K562 (cell line): ENCODE measurements at regions not wholly inside any gene's neighbourhood (a gene's known extent, or its start where the extent isn't known, plus 50 kb on each side); places are given as distances from the start of the nearest gene placed in this dataset.

Experiments
- ATAC-seq: fragments of 200-7000 bp; cut with Tn5 transposase; 3 replicates; pipeline ENCODE4 v1.9.1; 2020; ENCODE audit warnings: moderate library complexity
- BruUV-seq: library from RNA; stranded (reverse); fragments of 400-500 nt; replicated peaks from 2 replicates; lab custom pipeline; 2021; lab: Mats Ljungman, UMichigan
- CTCF ChIA-PET: fragments of 300-600 bp; formaldehyde crosslinking; extraction: SDS; loops from one replicate; lab custom pipeline; 2021; ENCODE audit warnings: low intra/inter-chr PET ratio; lab: Yijun Ruan, JAX
- POLR2A ChIA-PET: fragments of 300-600, 350-650 bp; sonication (Branson Sonifier 250); formaldehyde crosslinking; extraction: SDS; loops from one replicate; lab custom pipeline; 2021; ENCODE audit warnings: antibody characterized with exemption, inconsistent platforms; lab: Yijun Ruan, JAX
- DNase-seq, 4 experiments: peaks; one replicate each; pipeline versions ENCODE4 v3.0.0 to v3.0.0-alpha.2; 2011 to 2018; ENCODE audit warnings: low spot score in 3 of 4, mixed read lengths in 3 of 4; ENCODE audit errors: extremely low read depth in 1 of 4
- FAIRE-seq: peaks from 2 replicates; lab custom pipeline; 2011; peaks lifted over from hg19 to GRCh38; lab: Jason Lieb, UNC
- H2AFZ ChIP-seq: 2 replicates; pipeline ENCODE4 v1.6.0; 2011; ENCODE audit warnings: low read depth, low read length, control low read depth, inconsistent platforms
- H3K27ac ChIP-seq: fragments of 200-600 bp; 3 replicates; pipeline ENCODE4 v1.8.0; 2011; ENCODE audit warnings: low read depth, mild to moderate bottlenecking, control low read depth, inconsistent platforms, low read length, moderate library complexity, mixed read lengths; ENCODE audit errors: extremely low read depth
- H3K27me3 ChIP-seq, 2 experiments: fragments of 300-600 bp in 1 of 2; 2 replicates in 1 of 2; 3 replicates in 1 of 2; pipeline versions ENCODE4 v1.6.0 to v1.8.0; 2011; ENCODE audit warnings: inconsistent platforms in 2 of 2, low read length in 2 of 2, mild to moderate bottlenecking in 1 of 2, mixed read lengths in 1 of 2, moderate library complexity in 1 of 2; ENCODE audit not compliant: control insufficient read depth in 2 of 2, insufficient read depth in 2 of 2
- H3K36me3 ChIP-seq: fragments of 300-600 bp; 3 replicates; pipeline ENCODE4 v1.8.0; 2011; ENCODE audit warnings: mild to moderate bottlenecking, low read length, inconsistent platforms; ENCODE audit not compliant: control insufficient read depth, insufficient read depth
- H3K4me1 ChIP-seq, 2 experiments: fragments of 200-600 bp in 1 of 2; replicated peaks in 1 of 2; 2 replicates in 1 of 2; 3 replicates in 1 of 2; pipeline versions ENCODE4 v1.5.1 to v1.8.0; 2011; ENCODE audit warnings: inconsistent platforms in 2 of 2, low read length in 2 of 2, mild to moderate bottlenecking in 1 of 2, mixed read lengths in 1 of 2, moderate library complexity in 1 of 2; ENCODE audit not compliant: control insufficient read depth in 2 of 2, insufficient read depth in 2 of 2
- H3K4me2 ChIP-seq: 2 replicates; pipeline ENCODE4 v1.6.1; 2011; ENCODE audit warnings: low read length, control low read depth, inconsistent platforms, mixed read lengths; ENCODE audit not compliant: insufficient read depth
- H3K4me3 ChIP-seq: fragments of 200-600 bp; sonication (generic), shearing (Covaris generic); 2 replicates; pipeline ENCODE4 v1.5.1; 2016; ENCODE audit warnings: control low read depth, inconsistent platforms
- H3K79me2 ChIP-seq: fragments of 200-600 bp; 3 replicates; pipeline ENCODE4 v1.8.0; 2011; ENCODE audit warnings: low read length, inconsistent platforms; ENCODE audit not compliant: control insufficient read depth, insufficient read depth
- H3K9ac ChIP-seq, 2 experiments: 2 replicates each; pipeline versions ENCODE4 v1.6.0 to v1.6.1; 2011; ENCODE audit warnings: low read depth in 2 of 2, low read length in 2 of 2, control low read depth in 1 of 2, inconsistent platforms in 1 of 2, mild to moderate bottlenecking in 1 of 2, mixed read lengths in 1 of 2; ENCODE audit not compliant: insufficient read depth in 1 of 2
- H3K9me1 ChIP-seq: one replicate; pipeline ENCODE4 v1.6.0; 2011; ENCODE audit warnings: inconsistent platforms, mild to moderate bottlenecking, low read length, moderate library complexity; ENCODE audit not compliant: control insufficient read depth, insufficient read depth
- H3K9me3 ChIP-seq: replicated peaks from 2 replicates; pipeline ENCODE4 v1.5.1; 2011; ENCODE audit warnings: low read depth, low read length, inconsistent platforms; ENCODE audit not compliant: control insufficient read depth, insufficient read depth
- H4K20me1 ChIP-seq: replicated peaks from 2 replicates; pipeline ENCODE4 v1.6.1; 2011; ENCODE audit warnings: low read length, inconsistent platforms, mixed read lengths; ENCODE audit not compliant: control insufficient read depth, insufficient read depth
- ARNT ChIP-seq, 2 experiments: fragments of 450-650 bp; IDR thresholded peaks; 2 replicates each; pipeline ENCODE4 v1.6.1; 2016; ENCODE audit warnings: mild to moderate bottlenecking in 1 of 2
- BRD4 ChIP-seq: fragments of 200-600 bp; sonication (generic); IDR thresholded peaks from 2 replicates; pipeline ENCODE4 v1.6.1; 2017; ENCODE audit warnings: inconsistent platforms
- CCAR2 ChIP-seq: fragments of 200-400 bp; formaldehyde crosslinking; IDR thresholded peaks from 2 replicates; pipeline ENCODE4 v1.6.1; 2017; ENCODE audit warnings: mild to moderate bottlenecking, low read depth, low read length
- CREBBP ChIP-seq: IDR thresholded peaks from one replicate; pipeline ENCODE4 v1.6.1; 2012; ENCODE audit warnings: low read depth, mild to moderate bottlenecking, control low read depth, inconsistent platforms, low read length
- ELF2 ChIP-seq: fragments of 250-450 bp; sonication (Bioruptor Pico); IDR thresholded peaks from 2 replicates; pipeline ENCODE4 v1.5.0; 2021; ENCODE audit warnings: mild to moderate bottlenecking
- HMGN3 ChIP-seq: IDR thresholded peaks from 2 replicates; pipeline ENCODE4 v1.6.1; 2011; ENCODE audit warnings: borderline replicate concordance, low read depth, mild to moderate bottlenecking, mixed read lengths, low read length; ENCODE audit not compliant: insufficient read length; ENCODE audit errors: extremely low read depth
- JUN ChIP-seq, 2 experiments: sonication (generic) in 1 of 2; formaldehyde crosslinking in 1 of 2; IDR thresholded peaks; 2 replicates each; pipeline versions ENCODE4 v1.6.1 to v1.8.0; 2012 to 2022; ENCODE audit warnings: borderline replicate concordance in 2 of 2, mild to moderate bottlenecking in 2 of 2, improper control_type of control experiment in 1 of 2, low read depth in 1 of 2, low read length in 1 of 2, missing genetic modification reagents in 1 of 2
- OTX1 ChIP-seq: fragments of 450-650 bp; formaldehyde crosslinking; IDR thresholded peaks from 2 replicates; pipeline ENCODE4 v1.4.0; 2022; ENCODE audit warnings: mild to moderate bottlenecking
- PHB2 ChIP-seq: fragments of 450-650 bp; IDR thresholded peaks from 2 replicates; pipeline ENCODE4 v1.6.1; 2017; ENCODE audit warnings: low read depth
- SETDB1 ChIP-seq: IDR thresholded peaks from one replicate; pipeline ENCODE4 v1.6.1; 2012; ENCODE audit warnings: low read length, control low read depth, inconsistent platforms
- TOE1 ChIP-seq, 2 experiments: fragments of 450-650 bp in 1 of 2; sonication (generic) in 1 of 2; formaldehyde crosslinking in 1 of 2; IDR thresholded peaks; 2 replicates each; pipeline versions ENCODE4 v1.7.1 to v1.8.0; 2016 to 2022; ENCODE audit warnings: borderline replicate concordance in 2 of 2, mild to moderate bottlenecking in 2 of 2, antibody characterized with exemption in 1 of 2, inconsistent platforms in 1 of 2, low read depth in 1 of 2, missing genetic modification reagents in 1 of 2, moderate library complexity in 1 of 2
- TRIM24 ChIP-seq, 2 experiments: fragments of 450-650 bp; IDR thresholded peaks; 2 replicates each; pipeline ENCODE4 v1.6.1; 2016
- YY1 ChIP-seq, 3 experiments: IDR thresholded peaks; 2 replicates each; pipeline ENCODE4 v1.6.1; 2011; ENCODE audit warnings: low read length in 2 of 3, mild to moderate bottlenecking in 2 of 3, moderate library complexity in 2 of 3, borderline replicate concordance in 1 of 3, control low read depth in 1 of 3, low read depth in 1 of 3; ENCODE audit not compliant: insufficient read depth in 3 of 3, insufficient replicate concordance in 2 of 3, control insufficient read depth in 1 of 3, insufficient read length in 1 of 3; ENCODE audit errors: extremely low read depth in 1 of 3
- ZNF140 ChIP-seq: fragments of 250-450 bp; sonication (Bioruptor Pico); IDR thresholded peaks from 2 replicates; pipeline ENCODE4 v1.8.0; 2021; ENCODE audit warnings: moderate library complexity, mild to moderate bottlenecking, inconsistent platforms
- ZNF445 ChIP-seq: fragments of 250-450 bp; sonication (Bioruptor Pico); IDR thresholded peaks from 2 replicates; pipeline ENCODE4 v1.4.0; 2020; ENCODE audit warnings: low read depth, mild to moderate bottlenecking, moderate library complexity
- ZNF717 ChIP-seq: fragments of 250-450 bp; sonication (Bioruptor Pico); IDR thresholded peaks from 2 replicates; pipeline ENCODE4 v1.5.0; 2021
- WGBS: fragments of 100-300 bp; shearing (Covaris generic); methylation state at CpG from one replicate; pipeline ENCODE4 v1.1.6; 2016; ENCODE audit warnings: low coverage, mixed read lengths; ENCODE audit not compliant: insufficient coverage; ENCODE audit errors: missing lambda C conversion rate; 5-methylcytosine and 5-hydroxymethylcytosine counted together
- in situ Hi-C: fragments of 300-500 bp; cut with MboI; formaldehyde crosslinking; loops from 4 replicates; pipeline ENCODE4 v1.15.0; 2018; ENCODE audit warnings: inconsistent platforms, mixed read lengths
- intact Hi-C: fragments of 100-400 bp; cut with micrococcal nuclease; formaldehyde crosslinking; loops from 2 replicates; pipeline ENCODE4 v1.14.2; 2022

- TF ChIP-seq HMGN3 = no peak
Observed at GRCh38 chr2:103817746-103818145, 1036.2 kb upstream of the POU3F3 start (continued).

- POLR2A ChIA-PET = no interaction called here
- H3K36me3 ChIP-seq = no peaks in the 10 kb centered on the region
- no peak for ATAC-seq
- H3K27ac ChIP-seq = no peak overlapping the region
- H3K9ac ChIP-seq = no peak overlapping the region
- H3K4me1 ChIP-seq = no peaks in the 10 kb centered on the region
- BruUV-seq = no TSS peak
- H3K9me3 ChIP-seq = no peaks in the 10 kb centered on the region
- H2AFZ ChIP-seq = no peak overlapping the region
- H3K4me2 ChIP-seq = no peak overlapping the region
- no peak for FAIRE-seq
- no peak for DNase-seq
- CTCF ChIA-PET = no interaction called here
- no peaks in the 10 kb centered on the region for H4K20me1 ChIP-seq
- TF ChIP-seq CCAR2 (no peak), ZNF717 (CRISPR knock-in tag) (no peak), CREBBP (no peak), ZNF445 (CRISPR knock-in tag) (no peak), ARNT (IDR thresholded peaks at IDR 0.05) (no peak), SETDB1 (no peak), TRIM24 (IDR thresholded peaks at IDR 0.05) (no peak), OTX1 (CRISPR knock-in tag) (no peak), TOE1 (IDR thresholded peaks at IDR 0.05; ENCODE audit: borderline replicate concordance) (no peak), TOE1 (CRISPR knock-in tag; IDR thresholded peaks at IDR 0.05; ENCODE audit: borderline replicate concordance, low read depth) (no peak), PHB2 (no peak), ZNF140 (CRISPR knock-in tag) (no peak), BRD4 (no peak), ELF2 (CRISPR knock-in tag) (no peak), JUN (IDR thresholded peaks at IDR 0.05; ENCODE audit: borderline replicate concordance, low read depth, low read length) (no peak), JUN (CRISPR knock-in tag; IDR thresholded peaks at IDR 0.05; ENCODE audit: borderline replicate concordance) (no peak), YY1 (IDR thresholded peaks at IDR 0.05; ENCODE audit: borderline replicate concordance in 1 of 3, control insufficient read depth in 1 of 3, extremely low read depth in 1 of 3, insufficient read depth in 3 of 3, insufficient read length in 1 of 3, insufficient replicate concordance in 2 of 3, low read depth in 1 of 3, low read length in 2 of 3) (no peak)
- H3K9me1 ChIP-seq = no peaks in the 10 kb centered on the region
- in situ Hi-C loops = no loop called here
- no peaks in the 10 kb centered on the region for H3K27me3 ChIP-seq
- H3K79me2 ChIP-seq = no peaks in the 10 kb centered on the region
- intact Hi-C loops = no loop called here
- H3K4me3 ChIP-seq = no peak overlapping the region
- WGBS = 4% methylated on average over 2 of the region's 2 CpGs
Observed at GRCh38 chr2:103818176-103818575, 1035.7 kb upstream of the POU3F3 start.
